GM18868 (cell line): ENCODE measurements at regions not wholly inside any gene's neighbourhood (a gene's known extent, or its start where the extent isn't known, plus 50 kb on each side); places are given as distances from the start of the nearest gene placed in this dataset.
"Not testable (repeated sequence)": the region's sequence is repeated elsewhere in the genome, so short reads cannot be mapped to it uniquely, and the experiment has no call there.

Experiments used
- ATAC-seq: cut with Tn5 transposase; IDR thresholded peaks from one replicate; pipeline ENCODE4 v1.9.1; 2021; ENCODE audit warnings: mild to moderate bottlenecking, moderate library complexity; ENCODE audit not compliant: unreplicated experiment

- no peak for ATAC-seq
These were observed 86.3 kb upstream of the SPRY4 start for GRCh38 chr5:142411103-142411502.

GRCh38 chr5:142408981-142409481, 84.2 kb upstream of the SPRY4 start:
- no peak for ATAC-seq

DNA sequence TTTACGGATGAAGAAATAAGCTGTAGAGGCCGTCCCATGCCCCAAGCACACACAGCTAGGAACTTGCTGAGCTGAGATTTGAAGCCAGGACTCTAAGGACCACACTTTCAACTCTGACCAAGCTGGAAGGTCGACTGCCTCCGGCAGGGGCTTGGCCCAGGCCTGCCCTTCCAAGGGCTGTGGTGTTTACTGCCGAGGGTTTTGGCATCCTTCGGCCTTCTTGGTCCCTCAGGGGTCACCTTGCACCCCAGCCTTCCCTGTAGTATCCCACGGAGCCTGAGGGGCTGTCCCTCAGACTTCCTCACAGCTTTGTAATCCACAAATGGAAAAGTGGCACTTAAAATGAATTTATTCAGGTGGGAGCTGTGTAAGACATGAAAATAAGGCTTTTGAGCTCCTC, 83.7 kb upstream of the SPRY4 start:
- ATAC-seq: no peak

GRCh38 chr5:142405814-142406395, 81.1 kb upstream of the SPRY4 start:
- no peak for ATAC-seq

DNA sequence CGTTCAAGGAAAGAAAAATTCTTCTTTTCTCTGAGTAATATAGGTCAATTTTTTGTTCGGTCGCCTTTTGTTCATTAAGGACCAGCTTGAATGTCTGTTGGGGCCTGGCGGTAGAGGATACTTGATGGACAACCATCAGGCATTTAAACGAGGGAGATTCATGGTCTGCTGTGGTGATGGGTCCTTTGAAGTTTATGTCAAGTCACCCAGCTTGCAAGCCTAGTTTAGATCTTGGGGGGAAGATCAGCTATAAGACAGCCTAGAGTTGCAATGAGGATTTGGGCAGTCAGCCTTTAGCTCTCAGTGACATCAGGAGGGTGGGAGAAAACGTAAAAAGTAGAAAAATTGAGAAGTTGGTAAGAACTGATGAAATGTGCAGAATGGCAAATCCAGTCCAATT, 80.2 kb upstream of the SPRY4 start:
- ATAC-seq: no peak

GRCh38 chr5:142404046-142404477, 79.2 kb upstream of the SPRY4 start:
- no peak for ATAC-seq

GRCh38 chr5:142403583-142403982, 78.8 kb upstream of the SPRY4 start:
- ATAC-seq: no peak

DNA sequence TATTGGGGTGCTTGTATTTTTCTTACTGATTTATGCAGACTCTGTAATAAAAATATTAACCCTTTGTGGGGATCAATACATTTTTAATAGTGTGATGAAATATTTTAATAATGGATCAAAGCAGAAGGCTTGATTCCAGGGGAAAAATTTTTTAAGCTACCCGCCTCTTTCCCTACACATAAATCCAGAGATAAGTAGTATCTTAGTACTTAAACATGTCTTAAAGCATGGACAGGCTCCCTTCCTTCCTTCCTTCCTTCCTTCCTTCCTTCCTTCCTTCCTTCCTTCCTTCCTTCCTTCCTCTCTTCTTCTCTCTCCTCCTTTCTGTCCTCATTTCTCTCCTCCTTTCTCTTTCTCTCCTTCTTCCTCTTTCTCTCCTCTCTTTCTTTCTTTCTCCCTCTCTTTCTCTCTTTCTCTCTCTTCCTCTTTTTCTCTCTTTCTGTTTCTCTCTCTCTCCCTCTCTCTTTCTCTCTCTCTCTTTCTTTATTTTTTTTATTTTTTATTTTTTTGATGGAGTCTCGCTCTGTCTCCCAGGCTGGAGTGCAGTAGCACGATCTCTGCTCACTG, 78.0 kb upstream of the SPRY4 start:
- ATAC-seq: no peak

DNA sequence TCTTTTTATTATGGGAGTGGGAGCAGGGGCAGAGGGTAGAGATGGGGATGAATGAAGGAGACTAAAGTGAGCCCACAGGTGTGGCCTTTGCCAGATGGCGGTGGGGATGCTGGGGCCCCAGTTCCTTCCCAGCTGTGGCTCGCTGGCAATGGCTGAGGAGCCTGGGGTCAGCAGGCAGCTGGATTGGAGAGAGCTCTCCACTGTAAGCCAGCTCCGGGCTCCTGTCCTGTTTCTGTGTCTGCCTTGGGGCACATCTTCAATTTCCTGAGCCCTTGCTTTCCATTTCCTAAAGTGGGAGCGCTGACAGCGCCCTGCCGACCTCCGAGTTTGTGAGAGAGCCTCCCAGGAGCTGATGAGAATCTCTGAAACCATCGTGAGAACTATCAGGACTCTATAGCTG, 75.6 kb upstream of the SPRY4 start:
- no peak for ATAC-seq

GRCh38 chr5:142399891-142400290, 75.1 kb upstream of the SPRY4 start:
- ATAC-seq: no peak

GRCh38 chr5:142398730-142399055, 73.9 kb upstream of the SPRY4 start:
- ATAC-seq: no peak

DNA sequence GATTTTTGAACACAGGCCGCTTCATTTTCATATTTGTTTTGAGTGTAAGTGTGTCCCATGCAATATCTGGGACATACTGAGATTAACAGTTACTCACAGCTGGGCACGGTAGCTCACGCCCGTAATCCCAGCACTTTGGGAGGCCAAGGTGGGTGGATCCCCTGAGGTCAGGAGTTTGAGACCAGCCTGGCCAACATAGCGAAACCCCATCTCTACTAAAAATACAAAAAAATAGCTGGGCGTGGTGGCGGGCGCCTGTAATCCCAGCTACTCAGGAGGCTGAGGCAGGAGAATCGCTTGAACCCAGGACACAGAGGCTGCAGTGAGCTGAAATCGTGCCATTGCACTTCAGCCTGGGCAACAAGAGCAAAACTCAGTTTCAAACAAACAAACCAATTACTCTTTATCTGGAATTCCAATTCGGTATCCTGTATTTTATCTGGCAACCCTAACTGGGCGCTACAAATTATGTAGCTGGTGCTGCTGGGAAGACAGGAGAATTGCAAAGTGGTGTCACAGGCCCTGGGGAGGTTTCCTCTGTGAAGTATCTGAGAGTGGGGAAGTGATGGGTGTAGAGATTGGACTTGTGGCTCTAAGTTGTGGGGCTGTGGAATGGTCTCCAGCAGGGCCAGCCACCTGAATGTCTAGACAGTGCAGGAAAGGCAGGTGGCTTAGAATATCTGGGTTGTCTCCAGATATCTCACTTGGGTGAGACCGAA, 73.3 kb upstream of the SPRY4 start:
- not testable (repeated sequence) for ATAC-seq

DNA sequence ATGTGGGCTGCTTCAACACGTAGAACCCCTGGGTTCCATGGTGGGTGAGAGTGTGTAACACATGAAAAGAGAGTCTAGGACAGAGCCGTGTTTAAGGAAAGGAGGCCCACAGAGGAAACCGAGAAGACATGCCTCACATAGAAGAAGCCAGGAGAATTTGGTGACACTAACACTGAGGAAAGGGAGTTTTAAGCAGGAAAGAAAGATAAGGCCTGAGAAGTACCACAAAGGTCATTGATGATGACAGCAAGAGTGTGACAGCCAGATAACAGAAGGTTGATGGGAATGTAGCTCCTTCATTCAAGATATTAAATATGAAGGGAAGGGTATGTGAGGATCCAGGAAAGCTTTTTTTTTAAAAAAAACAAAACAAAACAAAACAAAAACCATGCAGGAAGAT, 72.4 kb upstream of the SPRY4 start:
- ATAC-seq: no peak

DNA sequence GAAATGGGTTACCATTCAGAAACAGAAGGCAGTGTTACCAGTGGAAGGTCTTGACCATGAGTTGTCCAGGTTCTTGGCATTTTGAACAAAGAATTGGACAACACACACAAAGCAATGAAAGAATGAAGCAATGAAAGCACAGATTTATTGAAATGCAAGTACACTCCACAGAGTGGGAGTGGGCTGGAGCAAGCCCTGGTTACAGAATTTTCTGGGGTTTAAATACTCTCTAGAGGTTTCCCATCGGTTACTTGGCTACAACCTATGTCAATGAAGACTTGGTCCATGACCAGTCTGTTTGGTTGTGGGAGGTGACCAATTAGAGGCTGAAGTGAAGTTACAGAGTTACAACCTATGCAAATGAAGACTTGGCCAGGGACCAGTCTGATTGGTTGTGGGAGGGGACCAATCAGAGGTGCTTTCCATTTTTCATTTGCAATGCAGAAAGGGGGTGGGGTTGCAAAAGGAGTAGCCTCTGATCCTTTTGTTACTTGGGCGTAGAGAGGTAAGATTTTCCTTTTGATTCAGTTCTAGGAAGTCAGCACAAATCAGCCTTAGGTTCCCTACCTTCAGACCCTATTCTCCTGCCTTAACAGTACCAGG, 71.7 kb upstream of the SPRY4 start:
- ATAC-seq: no peak

DNA sequence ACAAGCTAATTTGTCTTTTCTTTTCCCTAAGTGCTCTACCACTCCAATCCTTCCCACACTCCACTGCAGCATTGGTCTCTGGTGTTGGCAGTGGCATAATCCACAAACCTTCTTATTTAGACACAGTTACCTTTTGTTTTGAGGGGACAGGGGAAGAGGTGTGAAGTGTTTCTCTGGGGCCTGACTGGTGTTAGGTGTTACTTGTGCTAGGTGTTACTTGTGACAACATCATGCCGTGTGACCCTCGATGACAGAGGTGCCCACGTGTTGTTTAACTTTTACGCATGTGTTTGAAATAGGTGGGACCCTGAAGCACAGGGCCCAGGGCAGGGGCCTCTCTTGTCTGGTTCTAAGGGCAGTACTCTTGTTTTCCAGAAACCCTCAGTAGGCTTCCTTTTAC, 70.5 kb upstream of the SPRY4 start:
- no peak for ATAC-seq

GRCh38 chr5:142391058-142391845, 66.4 kb upstream of the SPRY4 start:
- no peak for ATAC-seq

- ATAC-seq: no peak
These were observed 65.5 kb upstream of the SPRY4 start for GRCh38 chr5:142390334-142390733.

DNA sequence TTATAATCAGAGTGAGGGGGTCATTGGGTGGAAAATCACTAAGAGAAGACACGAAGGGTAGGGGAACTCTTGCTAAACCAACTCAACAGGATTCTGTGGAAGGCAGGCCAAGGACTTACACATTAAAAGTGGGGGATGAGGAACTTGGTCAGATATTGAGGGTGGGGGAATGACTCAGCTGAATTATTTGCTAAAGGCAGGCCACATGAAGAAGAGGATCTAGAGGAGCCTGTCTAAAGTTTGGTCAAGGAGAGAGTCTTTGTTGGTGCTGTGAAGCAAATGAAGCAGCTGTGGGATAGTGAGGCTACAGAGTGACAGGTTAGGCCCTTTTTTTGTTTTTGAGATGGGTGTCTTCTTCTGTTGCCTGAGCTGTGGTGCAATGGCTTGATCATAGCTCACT, 63.9 kb upstream of the SPRY4 start:
- ATAC-seq: no peak

DNA sequence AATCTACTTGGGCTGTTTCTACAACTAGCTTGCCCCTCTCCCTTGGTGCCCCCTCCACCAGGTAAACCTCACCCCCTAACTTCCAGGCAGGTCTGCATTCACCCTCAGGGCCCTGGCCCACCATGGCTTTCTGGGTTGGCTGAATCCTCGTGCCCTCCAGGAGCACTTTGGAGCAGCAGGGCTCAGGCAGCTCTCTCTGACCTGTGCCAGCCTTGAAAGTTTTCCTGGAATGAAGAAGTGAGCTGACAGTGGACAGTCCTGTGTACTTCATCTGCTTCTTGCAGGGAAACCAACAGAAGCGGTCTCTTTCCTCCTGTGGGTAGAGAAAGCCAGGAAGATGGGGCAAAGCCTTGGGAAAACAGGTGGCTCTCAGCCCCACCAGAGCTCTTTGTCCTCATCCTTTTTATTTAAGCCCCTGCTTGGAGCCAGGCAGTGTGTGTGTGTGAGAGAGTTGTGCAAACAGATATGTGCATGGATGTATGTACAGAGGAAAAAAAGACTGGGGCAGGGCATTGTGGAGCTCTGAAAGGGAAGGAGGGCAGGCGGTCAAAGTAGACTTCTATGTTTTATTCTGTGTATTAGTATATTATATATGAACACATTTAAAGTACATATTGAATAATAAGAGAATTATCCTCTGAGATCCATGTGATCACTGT, 62.3 kb upstream of the SPRY4 start:
- ATAC-seq: no peak

DNA sequence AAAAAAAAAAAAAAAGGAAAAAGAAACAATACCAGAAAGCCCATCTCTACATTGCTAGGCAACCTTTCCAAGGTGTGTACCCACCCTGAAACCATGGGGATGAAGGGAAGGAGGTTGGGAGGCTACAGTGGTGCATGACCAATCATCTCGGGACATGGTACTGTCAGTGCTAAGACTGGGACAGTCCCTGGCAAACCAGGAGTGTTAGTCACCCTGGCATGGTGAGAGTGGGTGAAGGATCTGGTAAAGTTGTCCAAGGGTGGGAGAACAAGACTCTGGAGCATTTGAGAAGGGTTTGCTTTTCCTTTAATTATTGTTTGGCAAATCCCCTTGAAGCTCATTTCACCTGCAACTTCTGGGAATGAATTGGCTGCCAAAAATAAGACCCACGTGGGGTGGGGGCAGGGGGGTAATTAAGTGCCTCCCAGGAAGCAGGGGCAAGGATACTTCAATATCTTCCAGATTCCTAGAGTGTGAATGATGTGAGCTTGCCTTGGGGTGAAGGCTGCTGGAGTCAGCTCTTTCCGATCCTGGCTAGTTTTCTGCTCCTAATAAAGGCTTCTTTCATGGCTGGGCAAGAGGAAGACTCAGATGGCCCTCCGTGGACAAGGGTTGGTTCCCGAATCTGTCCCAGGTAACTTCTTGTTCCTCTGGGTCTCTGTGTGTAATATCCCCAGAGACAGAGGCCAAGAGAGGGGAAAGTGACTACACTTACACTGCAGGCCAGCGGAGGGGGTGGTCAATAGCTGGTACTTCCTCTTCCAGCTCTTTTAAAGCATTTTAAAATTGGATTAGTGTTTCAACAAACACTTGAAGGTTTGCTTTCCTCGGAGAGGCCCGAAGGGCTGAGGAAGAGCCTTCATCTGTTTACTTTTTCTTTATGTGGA, 61.6 kb upstream of the SPRY4 start:
- ATAC-seq: no peak
